Stimulated activated CD4-positive, alpha-beta T cell treated with anti-CD3 and anti-CD28 coated beads, Interleukin-4, amount 100 ng/mL, for 1 hour (primary cell): ENCODE measurements at regions not wholly inside any gene's neighbourhood (a gene's known extent, or its start where the extent isn't known, plus 50 kb on each side); places are given as distances from the start of the nearest gene placed in this dataset.
"Not testable (repeated sequence)": the region's sequence is repeated elsewhere in the genome, so short reads cannot be mapped to it uniquely, and the experiment has no call there.

Experiments used
- DNase-seq: peaks from one replicate; pipeline ENCODE4 v3.0.0-alpha.2; 2020

DNA sequence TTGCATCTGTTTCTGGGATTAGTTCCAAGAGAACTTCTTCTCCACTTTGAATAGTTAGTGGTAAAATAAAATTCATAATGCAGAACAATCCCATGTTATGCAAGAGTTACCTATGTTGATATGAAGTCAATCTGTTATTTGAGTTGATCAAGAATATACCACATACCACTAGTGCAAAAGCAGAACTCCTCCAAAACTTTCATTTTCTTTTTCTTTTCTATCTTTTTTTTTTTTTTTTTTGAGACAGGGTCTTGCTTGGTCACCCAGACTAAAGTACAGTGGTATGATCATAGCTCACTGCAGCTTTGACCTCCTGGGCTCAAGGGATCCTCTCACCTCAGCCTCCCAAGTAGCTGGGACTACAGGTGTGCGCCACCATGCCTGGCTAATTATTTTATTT, 78.8 kb upstream of the UMPS start:
- DNase-seq: not testable (repeated sequence)

GRCh38 chr3:124652009-124652408, 78.2 kb upstream of the UMPS start:
- no peak for DNase-seq

GRCh38 chr3:124653071-124653796, 77.0 kb upstream of the UMPS start:
- no peak for DNase-seq

GRCh38 chr3:124653797-124654469, 76.3 kb upstream of the UMPS start:
- DNase-seq: no peak

DNA sequence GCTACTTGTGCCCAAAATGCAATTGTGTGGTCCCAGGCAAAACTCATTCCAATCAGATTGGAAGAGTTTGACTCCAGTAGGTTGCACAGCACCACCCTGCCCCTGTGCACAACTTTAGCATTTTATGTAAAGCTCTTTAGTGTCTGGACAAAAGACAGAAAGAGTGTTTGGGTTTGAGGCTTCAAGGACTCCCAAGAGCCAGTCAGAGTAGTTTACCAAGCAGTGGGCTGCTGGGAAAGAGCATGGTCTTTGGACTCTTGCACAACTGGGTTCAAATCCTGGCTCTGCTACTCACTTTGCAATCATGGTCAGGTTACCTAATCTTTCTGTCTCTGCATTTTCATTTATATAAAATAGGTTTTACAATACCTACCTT, 75.8 kb upstream of the UMPS start:
- no peak for DNase-seq

DNA sequence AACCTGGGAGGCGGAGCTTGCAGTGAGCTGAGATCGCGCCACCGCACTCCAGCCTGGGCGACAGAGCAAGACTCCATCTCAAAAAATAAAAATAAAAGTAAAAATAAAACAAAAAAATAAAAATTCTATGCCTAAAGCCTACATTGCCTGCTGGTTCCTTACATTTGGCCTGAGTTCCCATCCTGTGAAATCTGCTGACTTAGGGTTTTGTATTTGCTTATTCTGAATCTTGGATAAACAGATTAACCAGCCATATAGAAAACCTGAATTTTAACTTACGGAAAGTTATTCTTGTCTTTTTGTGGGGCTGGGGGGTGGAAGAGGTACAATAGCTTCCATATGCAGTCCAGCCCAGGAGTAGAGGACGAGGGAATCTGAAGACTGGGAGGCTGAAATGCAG, 73.7 kb upstream of the UMPS start:
- DNase-seq: no peak

DNA sequence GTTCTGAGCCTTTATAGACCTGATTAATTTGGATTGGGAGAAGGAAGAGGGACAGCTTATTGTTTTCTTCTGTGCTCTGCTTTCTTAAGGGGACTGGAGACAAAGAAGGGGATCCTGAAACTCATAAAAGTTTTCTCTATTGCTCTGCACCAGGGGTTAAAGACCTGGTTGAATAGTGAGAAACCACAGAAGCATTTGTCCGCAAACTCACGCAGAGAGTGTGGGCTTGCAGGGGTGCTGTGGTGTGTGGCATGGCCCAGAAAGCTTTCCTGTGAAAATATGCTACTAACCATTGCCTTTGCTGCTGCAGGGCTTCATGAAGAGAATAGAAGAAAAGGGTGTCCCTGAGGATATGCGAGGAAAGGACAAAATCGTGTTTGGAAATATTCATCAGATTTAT, 73.1 kb upstream of the UMPS start:
- no peak for DNase-seq

DNA sequence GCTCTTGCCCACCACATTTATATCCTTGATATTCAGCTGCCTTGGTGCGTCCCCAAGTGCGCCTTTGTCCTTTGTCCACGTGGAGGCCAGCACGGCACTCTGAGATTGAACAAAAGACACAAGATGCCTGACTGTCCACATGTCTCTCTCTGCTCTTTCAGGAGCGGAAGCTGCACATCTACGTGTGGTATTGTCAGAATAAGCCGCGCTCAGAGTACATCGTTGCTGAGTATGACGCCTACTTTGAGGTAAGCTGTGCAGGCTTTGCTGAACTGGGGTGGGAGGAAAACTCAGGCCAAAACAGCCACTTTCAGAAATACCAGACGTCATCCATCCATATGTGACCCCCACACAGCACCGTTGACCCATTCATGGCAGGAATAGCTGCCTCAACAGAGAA, 72.0 kb upstream of the UMPS start:
- no peak for DNase-seq

DNA sequence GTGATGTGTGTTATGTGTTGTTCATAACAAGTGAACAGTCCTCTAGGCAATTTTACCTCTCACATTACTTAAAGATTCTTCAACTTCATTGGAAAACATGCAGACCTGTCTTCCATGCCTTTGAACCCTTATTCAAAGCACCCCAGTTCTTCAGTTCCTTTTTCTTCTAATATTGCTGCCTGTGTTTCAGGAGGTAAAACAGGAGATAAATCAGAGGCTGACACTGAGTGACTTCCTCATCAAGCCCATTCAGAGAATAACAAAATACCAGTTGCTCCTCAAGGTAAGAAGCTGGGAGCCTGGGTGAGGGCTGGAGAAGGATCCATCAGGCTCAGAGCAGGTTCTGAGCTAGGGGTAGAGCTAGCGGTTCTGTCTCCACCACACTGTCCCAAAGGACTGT, 71.1 kb upstream of the UMPS start:
- no peak for DNase-seq

DNA sequence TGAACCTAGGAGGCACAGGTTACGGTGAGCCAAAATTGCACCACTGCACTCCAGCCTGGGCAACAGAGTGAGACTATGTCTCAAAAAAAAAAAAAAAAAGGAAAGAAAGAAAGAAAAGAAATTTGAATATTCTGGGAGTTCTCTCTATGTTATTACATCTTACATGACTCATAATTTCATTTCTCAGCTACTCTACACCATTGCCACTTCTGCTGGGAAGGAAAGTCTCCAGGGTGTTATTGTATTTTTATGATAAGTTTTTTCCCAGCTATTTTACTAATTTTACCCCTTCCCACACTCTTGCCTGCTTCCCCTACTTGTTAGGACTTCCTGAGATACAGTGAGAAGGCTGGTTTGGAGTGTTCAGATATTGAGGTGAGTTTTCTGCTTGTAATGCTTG, 69.7 kb upstream of the UMPS start:
- no peak for DNase-seq

GRCh38 chr3:124663690-124664089, 66.6 kb upstream of the UMPS start:
- DNase-seq: no peak

- DNase-seq: no peak
Measured at GRCh38 chr3:124664804-124665203, 65.4 kb upstream of the UMPS start.

DNA sequence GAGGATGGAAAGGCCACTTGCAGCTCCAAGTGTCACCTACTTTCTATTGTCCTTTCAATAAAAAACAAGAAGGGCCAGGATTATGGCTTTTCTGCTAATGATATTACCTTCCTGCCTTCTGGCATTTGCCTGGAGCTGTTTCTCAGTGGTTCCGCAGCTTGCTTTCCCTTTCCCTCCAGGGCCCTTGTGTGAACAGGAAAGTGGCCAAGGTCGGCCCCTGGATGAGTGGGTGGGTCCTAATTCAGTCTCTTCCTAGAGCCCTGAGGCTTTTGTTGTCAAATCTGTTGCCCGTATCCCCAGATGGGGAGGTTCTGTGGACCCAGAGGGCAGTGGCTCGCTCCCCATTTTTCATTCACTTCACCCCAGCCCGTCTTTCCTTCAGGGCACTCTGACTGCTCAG, 64.2 kb upstream of the UMPS start:
- no peak for DNase-seq

- DNase-seq: no peak
Measured at GRCh38 chr3:124669470-124669869, 60.8 kb upstream of the UMPS start.

- no peak for DNase-seq
Measured at GRCh38 chr3:124671106-124671505, 59.1 kb upstream of the UMPS start.

GRCh38 chr3:124674336-124674735, 55.9 kb upstream of the UMPS start:
- DNase-seq: no peak

DNA sequence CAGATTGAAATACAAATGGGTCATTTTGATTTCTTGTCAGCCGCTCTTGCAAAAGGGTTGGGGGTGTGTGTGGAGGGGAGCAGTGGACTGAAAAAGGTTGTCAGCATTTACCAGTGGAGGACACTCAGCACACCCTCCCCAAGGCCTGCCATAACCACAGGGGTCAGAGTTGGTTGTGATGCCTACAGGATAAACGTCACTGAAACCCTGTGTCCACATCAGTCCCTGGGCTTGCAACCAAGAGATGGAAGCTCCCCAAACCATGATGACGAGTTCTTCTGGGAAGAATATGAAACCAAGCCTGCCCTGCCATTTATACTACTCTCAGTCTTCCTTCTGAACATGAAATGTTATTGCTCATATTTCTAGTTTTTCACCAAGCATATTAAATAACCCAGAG, 54.0 kb upstream of the UMPS start:
- DNase-seq: no peak

- no peak for DNase-seq
Measured at GRCh38 chr3:124679048-124679638, 51.1 kb upstream of the UMPS start.
